Mesenchymal stem cell (in vitro differentiated cells and primary cell): ENCODE measurements at regions not wholly inside any gene's neighbourhood (a gene's known extent, or its start where the extent isn't known, plus 50 kb on each side); places are given as distances from the start of the nearest gene placed in this dataset.
"Not testable (repeated sequence)": the region's sequence is repeated elsewhere in the genome, so short reads cannot be mapped to it uniquely, and the experiment has no call there.

Source experiments
- DNase-seq: peaks from one replicate; pipeline ENCODE4 v3.0.0-alpha.2; 2013
- H2AFZ ChIP-seq: one replicate; pipeline ENCODE4 v1.6.1; 2013; ENCODE audit warnings: low read depth, mild to moderate bottlenecking, control low read depth, inconsistent platforms, low read length, moderate library complexity
- H2AK5ac ChIP-seq: 2 replicates; pipeline ENCODE4 v1.6.1; 2013; ENCODE audit warnings: low read length, moderate library complexity, mild to moderate bottlenecking, inconsistent platforms; ENCODE audit not compliant: severe bottlenecking
- H2BK120ac ChIP-seq: one replicate; pipeline ENCODE4 v1.6.1; 2013; ENCODE audit warnings: low read depth, mild to moderate bottlenecking, inconsistent platforms, low read length, moderate library complexity
- H2BK12ac ChIP-seq, 2 experiments: one replicate each; pipeline ENCODE4 v1.6.1; 2013; ENCODE audit warnings: inconsistent platforms in 2 of 2, low read length in 2 of 2, mild to moderate bottlenecking in 2 of 2, moderate library complexity in 2 of 2, control low read depth in 1 of 2
- H2BK15ac ChIP-seq: one replicate; pipeline ENCODE4 v1.6.1; 2013; ENCODE audit warnings: mild to moderate bottlenecking, low read depth, inconsistent platforms; ENCODE audit not compliant: poor library complexity, severe bottlenecking
- H2BK5ac ChIP-seq: 2 replicates; pipeline ENCODE4 v1.6.1; 2013; ENCODE audit warnings: low read depth, mild to moderate bottlenecking, low read length, control low read depth, inconsistent platforms; ENCODE audit not compliant: poor library complexity, severe bottlenecking
- H3K14ac ChIP-seq, 2 experiments: one replicate each; pipeline ENCODE4 v1.6.1; 2013; ENCODE audit warnings: inconsistent platforms in 2 of 2, low read length in 2 of 2, control low read depth in 1 of 2, mild to moderate bottlenecking in 1 of 2, moderate library complexity in 1 of 2
- H3K18ac ChIP-seq, 2 experiments: one replicate each; pipeline ENCODE4 v1.6.1; 2013; ENCODE audit warnings: inconsistent platforms in 2 of 2, low read length in 2 of 2, control low read depth in 1 of 2, low read depth in 1 of 2, mild to moderate bottlenecking in 1 of 2
- H3K23ac ChIP-seq, 2 experiments: one replicate each; pipeline ENCODE4 v1.6.1; 2013; ENCODE audit warnings: inconsistent platforms in 2 of 2, low read length in 2 of 2, mild to moderate bottlenecking in 2 of 2, moderate library complexity in 2 of 2, control low read depth in 1 of 2
- H3K27ac ChIP-seq: 2 replicates; pipeline ENCODE4 v1.5.1; 2013; ENCODE audit warnings: mild to moderate bottlenecking, moderate library complexity, low read length, control low read depth, inconsistent platforms; ENCODE audit not compliant: poor library complexity, severe bottlenecking
- H3K27me3 ChIP-seq, 2 experiments: 2 replicates each; pipeline versions ENCODE4 v1.6.1 to v1.7.0; 2013; ENCODE audit warnings: low read length in 2 of 2, mild to moderate bottlenecking in 2 of 2, moderate library complexity in 2 of 2, control low read depth in 1 of 2, inconsistent platforms in 1 of 2; ENCODE audit not compliant: control insufficient read depth in 1 of 2, insufficient read depth in 1 of 2
- H3K36me3 ChIP-seq, 2 experiments: 2 replicates each; pipeline versions ENCODE4 v1.6.1 to v1.7.0; 2013; ENCODE audit warnings: low read length in 2 of 2, control low read depth in 1 of 2, inconsistent platforms in 1 of 2, low read depth in 1 of 2, mild to moderate bottlenecking in 1 of 2; ENCODE audit not compliant: insufficient read depth in 2 of 2, control insufficient read depth in 1 of 2
- H3K4ac ChIP-seq, 2 experiments: one replicate each; pipeline ENCODE4 v1.6.1; 2013; ENCODE audit warnings: inconsistent platforms in 2 of 2, low read length in 2 of 2, mild to moderate bottlenecking in 2 of 2, moderate library complexity in 2 of 2, control low read depth in 1 of 2, low read depth in 1 of 2
- H3K4me1 ChIP-seq: 2 replicates; pipeline ENCODE4 v1.6.1; 2013; ENCODE audit warnings: low read depth, low read length, control low read depth; ENCODE audit not compliant: control insufficient read depth, insufficient read depth
- H3K4me2 ChIP-seq: 2 replicates; pipeline ENCODE4 v1.6.1; 2013; ENCODE audit warnings: low read length, mild to moderate bottlenecking, inconsistent platforms; ENCODE audit not compliant: poor library complexity, severe bottlenecking
- H3K4me3 ChIP-seq, 2 experiments: 2 replicates each; pipeline versions ENCODE4 v1.5.1 to v1.7.0; 2013; ENCODE audit warnings: low read length in 2 of 2, mild to moderate bottlenecking in 2 of 2, control low read depth in 1 of 2, low read depth in 1 of 2; ENCODE audit not compliant: insufficient read depth in 1 of 2
- H3K79me1 ChIP-seq: replicated peaks from 2 replicates; pipeline ENCODE4 v1.6.1; 2013; ENCODE audit warnings: mild to moderate bottlenecking, control low read depth, low read length, inconsistent platforms; ENCODE audit not compliant: poor library complexity, severe bottlenecking
- H3K9ac ChIP-seq: 2 replicates; pipeline ENCODE4 v1.7.0; 2013; ENCODE audit warnings: mild to moderate bottlenecking, low read length, moderate library complexity
- H3K9me3 ChIP-seq: 2 replicates; pipeline ENCODE4 v1.7.0; 2013; ENCODE audit warnings: mild to moderate bottlenecking, low read length; ENCODE audit not compliant: control insufficient read depth
- H4K8ac ChIP-seq: one replicate; pipeline ENCODE4 v1.6.1; 2013; ENCODE audit warnings: inconsistent platforms, mild to moderate bottlenecking, low read length, moderate library complexity
- H4K91ac ChIP-seq: one replicate; pipeline ENCODE4 v1.6.1; 2013; ENCODE audit warnings: mild to moderate bottlenecking, low read length, inconsistent platforms
- WGBS: methylation state at CpG from one replicate; pipeline ENCODE4 v1.1.7; 2013; ENCODE audit warnings: mixed read lengths; 5-methylcytosine and 5-hydroxymethylcytosine counted together

GRCh38 chr7:76117306-76117991 is 69.5 kb downstream of the MDH2 start:
- DNase-seq, result peak; percentile 56
- H4K91ac ChIP-seq, H2BK5ac ChIP-seq, H2BK120ac ChIP-seq, H3K4ac ChIP-seq, H3K9me3 ChIP-seq, H3K36me3 ChIP-seq, H2BK12ac ChIP-seq, H2BK15ac ChIP-seq, H3K4me3 ChIP-seq, H2AK5ac ChIP-seq, H3K23ac ChIP-seq, H3K79me1 ChIP-seq, H3K9ac ChIP-seq, H3K4me1 ChIP-seq, H3K27me3 ChIP-seq, H2AFZ ChIP-seq, H3K18ac ChIP-seq, H3K27ac ChIP-seq, H3K4me2 ChIP-seq, H4K8ac ChIP-seq, H3K14ac ChIP-seq: not testable (repeated sequence)
- 78% methylated on average over 4 of the region's 5 CpGs for WGBS

GRCh38 chr7:76118253-76119036 is 70.5 kb downstream of the MDH2 start:
- H3K9me3 ChIP-seq, H2BK12ac ChIP-seq, H2BK15ac ChIP-seq, H3K27ac ChIP-seq, H3K27me3 ChIP-seq, H4K8ac ChIP-seq, H3K14ac ChIP-seq, H2BK120ac ChIP-seq, H3K79me1 ChIP-seq, H4K91ac ChIP-seq, H2AFZ ChIP-seq, H3K23ac ChIP-seq, H3K4me3 ChIP-seq, H3K4me1 ChIP-seq, H3K9ac ChIP-seq, H3K18ac ChIP-seq, H3K4ac ChIP-seq, H2BK5ac ChIP-seq, H2AK5ac ChIP-seq, H3K4me2 ChIP-seq, H3K36me3 ChIP-seq: not testable (repeated sequence)
- 94% methylated on average over 5 of the region's 8 CpGs for WGBS
- DNase-seq, result peak; percentile 83

DNA sequence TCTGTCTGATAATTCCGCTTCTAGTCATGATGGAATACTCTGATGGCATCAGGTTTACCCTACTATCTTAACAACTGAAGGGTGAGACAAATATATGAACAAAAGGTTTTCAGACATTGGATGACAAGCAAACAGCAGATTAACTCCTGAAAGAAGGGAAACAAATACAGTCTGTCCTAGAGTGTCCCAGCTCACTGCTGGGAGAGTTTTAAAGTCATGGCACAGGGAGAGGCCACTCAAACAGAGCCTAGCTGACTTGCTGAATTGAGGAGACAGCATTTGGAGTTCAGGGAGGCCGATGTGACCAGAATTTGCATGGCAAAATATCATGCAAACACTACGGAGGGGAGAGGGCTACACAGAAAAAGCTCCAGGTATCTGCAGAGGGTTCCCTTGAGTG is 73.1 kb downstream of the MDH2 start:
- no peak overlapping the region for H2BK5ac ChIP-seq
- no peak overlapping the region for H3K4ac ChIP-seq
- no peak overlapping the region for H3K23ac ChIP-seq
- no peak overlapping the region for H3K27ac ChIP-seq
- 85% methylated on average over 2 of the region's 3 CpGs for WGBS
- no peak overlapping the region for H4K8ac ChIP-seq
- H3K4me3 ChIP-seq, result no peak overlapping the region
- no peak overlapping the region for H4K91ac ChIP-seq
- no peak overlapping the region for H3K18ac ChIP-seq
- no peak overlapping the region for H3K9ac ChIP-seq
- H3K9me3 ChIP-seq, result no peaks in the 10 kb centered on the region
- H3K14ac ChIP-seq, result no peak overlapping the region
- H2AFZ ChIP-seq, result no peak overlapping the region
- DNase-seq, result no peak
- H2AK5ac ChIP-seq, result no peak overlapping the region
- no peak overlapping the region for H3K4me2 ChIP-seq
- no peaks in the 10 kb centered on the region for H3K4me1 ChIP-seq
- H2BK15ac ChIP-seq, result no peak overlapping the region
- H2BK120ac ChIP-seq, result no peak overlapping the region
- no peaks in the 10 kb centered on the region for H3K27me3 ChIP-seq
- peak overlapping the region in 1 of 2 experiments; percentile 52 for H2BK12ac ChIP-seq
- no peaks in the 10 kb centered on the region for H3K79me1 ChIP-seq
- no peaks in the 10 kb centered on the region for H3K36me3 ChIP-seq

DNA sequence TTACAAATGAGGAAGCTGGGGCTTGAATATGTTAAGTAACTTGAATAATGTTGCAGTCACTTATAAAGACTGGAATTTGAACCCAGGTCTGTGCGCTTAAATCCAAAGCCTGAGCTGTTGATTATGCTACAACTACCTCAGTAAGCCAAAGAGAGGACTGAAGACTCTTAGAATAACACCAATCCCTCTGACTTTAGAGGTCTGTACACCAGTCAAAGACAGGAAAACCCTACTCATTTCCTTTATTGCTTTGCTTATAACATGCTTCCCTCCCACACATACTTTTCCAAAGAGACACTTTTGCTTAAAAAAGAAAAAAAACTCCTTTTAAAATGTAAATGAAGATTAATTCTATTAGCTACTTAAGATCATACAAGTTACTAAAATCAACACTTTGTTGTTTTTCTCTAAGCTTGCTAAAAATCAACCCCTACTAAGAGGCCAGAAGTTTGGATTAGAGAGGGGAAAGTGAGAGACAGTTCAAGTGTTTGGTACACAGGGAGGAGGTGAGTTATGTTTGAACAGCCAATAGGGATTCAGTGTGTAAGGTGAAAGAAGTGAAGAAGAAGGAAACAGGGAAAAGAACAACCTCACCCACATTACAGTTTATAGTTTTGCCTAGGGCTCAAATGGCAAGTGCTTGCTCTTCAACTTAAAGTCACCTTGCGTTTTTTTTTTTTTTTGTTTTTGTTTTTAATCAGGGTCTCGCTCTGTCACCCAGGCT is 74.8 kb downstream of the MDH2 start:
- Histone ChIP-seq H3K27ac (no peak overlapping the region), H4K8ac (no peak overlapping the region), H3K36me3 (no peaks in the 10 kb centered on the region), H4K91ac (no peak overlapping the region), H3K14ac (no peak overlapping the region), H3K4me3 (no peak overlapping the region), H2BK15ac (no peak overlapping the region), H2BK5ac (no peak overlapping the region), H3K9me3 (no peaks in the 10 kb centered on the region), H3K9ac (no peak overlapping the region), H3K23ac (no peak overlapping the region), H3K4ac (no peak overlapping the region), H3K4me1 (no peaks in the 10 kb centered on the region), H2AK5ac (no peak overlapping the region), H2BK12ac (no peak overlapping the region), H3K18ac (no peak overlapping the region), H3K27me3 (no peaks in the 10 kb centered on the region), H2BK120ac (no peak overlapping the region), H2AFZ (no peak overlapping the region), H3K4me2 (no peak overlapping the region), H3K79me1 (no peaks in the 10 kb centered on the region)
- 89% methylated on average over 3 of the region's 3 CpGs for WGBS
- DNase-seq, result no peak
